ENCODE measurements at regions not wholly inside any gene's neighbourhood (a gene's known extent, or its start where the extent isn't known, plus 50 kb on each side); places are given as distances from the start of the nearest gene placed in this dataset.
"Not testable (repeated sequence)": the region's sequence is repeated elsewhere in the genome, so short reads cannot be mapped to it uniquely, and the experiment has no call there.

DNA sequence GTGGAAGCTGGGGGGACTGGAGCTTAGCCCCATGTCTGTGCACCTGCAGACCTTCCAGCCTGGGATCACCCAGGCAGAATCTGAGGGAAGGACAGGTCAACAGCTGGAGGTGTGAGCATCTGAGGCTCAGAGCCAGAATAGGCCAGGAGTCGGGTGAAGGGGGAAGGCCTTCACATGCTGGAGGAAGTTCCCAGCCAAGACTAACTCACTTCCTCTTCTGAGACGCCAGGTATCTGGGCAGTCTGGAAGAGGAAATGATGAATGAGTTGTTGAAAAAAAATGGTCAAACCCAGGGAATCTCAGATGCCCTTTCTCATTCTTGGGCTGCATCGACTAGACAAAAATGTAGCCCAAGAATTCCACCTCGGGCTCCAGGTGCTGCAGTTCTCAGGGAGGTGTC, 73.6 kb upstream of the TIAM2 start:
- DNase-seq (ENCODE audit: low read depth in 1 of 2, low spot score in 1 of 2) = no peak

DNA sequence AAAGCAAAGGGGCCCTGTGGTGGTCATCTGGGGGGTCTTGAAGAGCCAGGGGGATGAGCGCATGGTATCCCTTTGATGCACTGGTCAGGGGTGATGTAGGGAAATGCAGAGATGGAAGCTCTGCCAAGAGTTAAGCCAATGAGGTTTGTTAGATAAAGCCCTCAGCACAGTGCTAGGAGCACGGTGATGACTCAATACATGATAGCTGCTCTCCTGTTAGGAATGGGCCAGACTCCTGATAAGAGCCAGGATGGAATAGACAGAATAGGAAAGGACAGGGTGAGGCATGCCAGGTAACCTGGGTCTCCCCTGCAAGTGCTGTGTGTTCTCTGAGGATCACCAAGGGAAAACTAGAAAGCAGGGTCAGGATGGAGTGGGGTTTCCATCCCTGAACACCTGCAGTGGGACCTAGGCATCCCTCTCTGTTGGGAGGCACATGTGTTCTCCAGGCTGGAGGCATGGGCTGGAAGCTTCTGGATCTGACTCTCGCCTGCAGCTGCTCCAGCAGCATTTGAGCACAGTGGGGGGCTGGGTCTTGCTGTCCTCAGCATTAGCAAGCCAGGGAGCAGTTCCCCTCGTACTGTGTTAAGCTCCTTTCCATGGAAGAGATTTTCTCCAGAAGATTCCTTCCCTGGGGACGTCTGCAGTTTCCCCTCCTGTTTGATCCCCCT, 71.8 kb upstream of the TIAM2 start:
- no peak for DNase-seq (ENCODE audit: low read depth in 1 of 2, low spot score in 1 of 2)

DNA sequence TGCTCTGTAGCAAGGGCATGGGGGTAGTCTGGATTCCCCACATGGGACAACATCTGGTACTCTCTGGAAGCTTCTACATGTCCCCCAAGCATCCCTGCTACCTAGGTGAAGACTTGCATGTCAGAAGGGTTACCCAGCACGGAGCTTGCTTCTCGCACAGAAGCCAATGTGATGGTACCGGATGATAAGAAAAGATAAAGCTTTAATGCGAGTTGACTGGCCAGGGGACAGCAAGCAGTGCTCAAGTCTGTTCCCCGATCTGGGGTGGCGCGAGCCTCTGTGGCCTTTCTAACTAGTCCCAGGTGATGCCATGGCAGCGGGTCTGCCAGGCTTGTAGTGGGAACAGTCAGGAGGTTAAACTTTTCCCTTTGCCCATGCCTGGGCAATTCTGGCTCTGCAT, 70.0 kb upstream of the TIAM2 start:
- DNase-seq (ENCODE audit: low read depth in 1 of 2, low spot score in 1 of 2) = no peak

DNA sequence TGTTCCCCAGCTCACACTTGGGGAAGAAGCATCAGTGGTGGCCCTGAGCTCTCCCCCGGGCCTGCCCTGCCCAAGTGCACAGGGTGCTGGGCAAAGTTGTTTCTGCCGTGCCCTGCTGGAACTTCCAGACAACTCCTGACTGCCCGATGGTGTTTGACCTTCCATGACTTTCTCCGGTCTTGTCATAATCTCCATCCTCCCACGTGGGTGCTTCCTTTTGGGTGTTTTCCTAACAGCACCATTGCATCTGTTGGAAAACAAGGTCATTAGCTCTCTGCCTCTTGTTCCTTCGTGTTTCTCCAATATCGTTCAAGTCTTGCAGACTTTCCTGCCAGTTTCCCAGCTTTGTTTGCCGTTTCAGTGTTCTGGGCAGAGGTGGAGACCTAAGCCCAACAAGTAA, 68.7 kb upstream of the TIAM2 start:
- no peak for DNase-seq (ENCODE audit: low read depth in 1 of 2, low spot score in 1 of 2)

- peak; percentile 24 to 69 for DNase-seq (ENCODE audit: low read depth in 1 of 2, low spot score in 1 of 2)
Measured at GRCh38 chr6:154928325-154928922, 66.7 kb upstream of the TIAM2 start.

- no peak for DNase-seq (ENCODE audit: low read depth in 1 of 2, low spot score in 1 of 2)
Measured at GRCh38 chr6:154930451-154930851, 64.7 kb upstream of the TIAM2 start.

DNA sequence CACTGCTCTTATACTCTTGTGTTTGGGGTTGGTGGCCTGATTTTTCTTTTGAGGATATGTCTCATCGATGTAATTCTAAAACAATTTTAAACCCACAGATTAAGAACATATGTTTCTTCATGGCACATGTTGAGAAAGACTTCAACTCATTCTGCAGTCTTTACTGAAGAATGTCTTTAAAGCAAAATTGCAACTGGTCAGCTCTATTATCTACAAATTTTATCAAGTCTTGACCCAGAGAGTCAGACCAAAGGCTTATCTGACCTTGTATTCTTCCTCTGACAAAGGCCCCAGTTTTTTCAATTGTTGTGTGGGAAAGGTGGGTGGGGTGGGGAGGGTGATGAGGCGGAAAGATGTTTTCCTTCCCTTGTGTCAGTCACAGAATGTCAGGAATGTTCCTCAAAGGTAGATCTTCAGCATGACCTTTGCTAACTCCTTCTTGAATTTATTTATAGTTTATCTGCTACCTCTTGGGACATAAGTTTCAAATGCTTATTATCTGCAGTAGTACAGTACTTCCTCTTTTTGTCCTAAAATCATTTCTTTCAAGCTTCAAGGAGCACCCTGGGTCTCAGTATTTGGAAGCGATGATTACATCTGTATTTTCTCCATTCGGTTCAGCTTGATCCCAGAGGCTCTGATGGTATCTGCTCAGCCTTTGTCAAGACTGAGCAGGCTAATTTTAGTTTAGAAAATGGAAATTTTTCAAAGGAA, 63.2 kb upstream of the TIAM2 start:
- DNase-seq (ENCODE audit: low read depth in 1 of 2, low spot score in 1 of 2) = no peak

GRCh38 chr6:154932515-154933027, 62.5 kb upstream of the TIAM2 start:
- DNase-seq (ENCODE audit: low read depth in 1 of 2, low spot score in 1 of 2) = no peak

DNA sequence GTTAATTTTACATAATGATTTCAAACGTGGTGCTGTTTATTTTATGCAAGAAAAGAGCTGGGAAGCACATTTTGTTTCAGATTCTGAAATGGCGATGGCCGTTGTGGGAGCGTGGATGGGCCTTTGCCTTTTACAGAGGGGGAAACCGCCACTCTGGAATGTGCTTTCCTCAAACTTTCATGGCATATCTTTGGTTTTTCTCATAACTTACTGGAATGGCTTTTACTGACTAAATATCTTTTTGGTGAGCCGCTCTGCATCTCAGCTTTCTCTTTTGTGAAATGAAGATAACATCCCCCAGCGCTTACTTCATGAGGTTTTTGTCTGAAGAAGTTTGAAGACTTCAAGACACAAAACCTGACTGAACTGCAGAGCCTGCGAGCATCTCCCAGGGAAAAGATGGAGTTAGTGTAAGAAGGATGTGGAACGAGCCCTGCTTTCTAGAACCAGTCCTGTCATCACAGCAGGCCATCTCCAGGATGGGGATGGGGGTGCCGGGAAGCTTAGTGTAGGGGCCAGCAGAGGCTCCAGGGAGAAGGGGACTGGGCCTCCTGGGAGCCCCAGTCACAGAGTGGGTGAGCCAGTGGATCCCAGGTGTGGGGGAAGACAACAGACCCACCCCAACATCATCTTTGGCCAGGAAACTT, 61.8 kb upstream of the TIAM2 start:
- no peak for DNase-seq (ENCODE audit: low read depth in 1 of 2, low spot score in 1 of 2)

DNA sequence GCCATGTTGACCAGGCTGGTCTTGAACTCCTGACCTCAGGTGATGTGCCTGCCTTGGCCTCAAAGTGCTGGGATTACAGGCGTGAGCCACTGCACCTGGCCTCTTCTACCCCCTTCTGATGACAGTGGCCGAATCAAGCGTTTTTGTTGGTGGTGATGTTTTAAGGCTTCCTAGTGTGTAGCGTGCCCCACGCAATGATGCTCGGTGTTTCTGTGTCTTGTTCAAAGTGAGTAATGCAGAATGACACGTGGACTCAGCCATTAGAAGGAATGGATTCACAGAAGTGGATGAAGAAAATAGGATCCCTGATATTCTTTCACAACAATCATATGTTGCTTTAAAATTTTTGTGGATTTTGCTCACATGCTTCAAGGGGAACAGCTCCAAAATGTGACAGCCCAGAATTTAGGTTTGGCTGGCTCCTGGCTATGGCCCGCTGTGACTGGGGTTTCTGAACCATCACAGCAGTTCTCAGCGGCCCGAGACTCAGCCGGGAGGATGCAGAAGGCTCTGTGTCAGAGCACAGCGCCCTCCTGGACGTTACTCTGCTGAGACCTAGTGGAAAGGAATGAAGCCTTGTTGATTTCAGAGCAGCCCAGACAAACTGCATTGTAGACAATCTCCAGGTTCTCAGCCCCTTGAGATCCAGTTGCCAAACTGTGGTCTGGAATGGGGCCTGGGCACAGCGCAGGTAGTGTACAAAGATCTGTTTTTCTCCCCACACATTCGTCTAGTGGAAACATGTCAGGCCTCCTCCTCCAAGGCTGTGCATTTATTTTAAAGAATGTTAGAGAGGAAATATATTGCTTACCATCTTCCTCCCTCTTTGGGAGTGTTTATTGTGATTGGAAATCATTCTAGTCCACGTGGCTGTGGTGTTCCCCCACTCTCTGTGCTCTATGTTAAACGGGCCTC, 57.6 kb upstream of the TIAM2 start:
- DNase-seq (ENCODE audit: low read depth in 1 of 2, low spot score in 1 of 2) = no peak

DNA sequence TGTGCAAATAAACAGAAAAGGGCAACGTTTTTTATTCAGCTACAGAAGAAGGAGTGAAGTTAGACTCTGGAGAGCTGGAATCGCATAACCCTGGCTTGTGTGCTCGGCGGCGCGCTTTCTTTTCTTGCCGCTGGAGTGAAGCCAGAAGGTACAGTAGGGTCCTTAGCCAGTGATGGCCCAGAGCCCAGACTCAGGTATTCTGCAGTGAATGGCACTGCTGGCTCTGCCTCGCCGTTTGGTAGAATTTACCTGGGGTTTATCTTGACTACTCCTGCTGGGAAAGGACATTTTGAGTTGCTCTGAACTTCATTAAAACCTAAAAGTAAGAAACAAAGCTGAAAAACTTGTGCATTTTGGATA, 56.9 kb upstream of the TIAM2 start:
- no peak for DNase-seq (ENCODE audit: low read depth in 1 of 2, low spot score in 1 of 2)

DNA sequence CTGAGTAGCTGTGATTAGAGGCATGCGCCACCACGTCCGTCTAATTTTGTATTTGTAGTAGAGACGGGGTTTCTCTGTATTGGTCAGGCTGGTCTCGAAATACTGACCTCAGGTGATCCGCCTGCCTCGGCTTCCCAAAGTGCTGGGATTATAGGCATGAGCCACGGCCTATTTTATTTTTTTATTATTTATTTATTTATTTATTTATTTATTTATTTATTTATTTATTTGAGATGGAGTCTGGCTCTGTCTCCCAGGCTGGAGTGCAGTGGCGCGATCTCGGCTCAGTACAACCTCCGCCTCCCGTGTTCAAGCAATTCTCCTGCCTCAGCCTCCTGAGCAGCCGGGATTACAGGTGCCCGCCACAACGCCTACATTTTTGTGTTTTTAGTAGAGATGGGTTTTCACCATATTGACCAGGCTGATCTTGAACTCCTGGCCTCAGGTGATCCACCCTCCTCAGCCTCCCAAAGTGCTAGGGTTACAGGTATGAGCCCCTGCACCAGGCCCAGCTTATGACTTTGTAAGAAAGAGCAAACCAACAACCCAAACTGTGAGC, 56.3 kb upstream of the TIAM2 start:
- not testable (repeated sequence) for DNase-seq (ENCODE audit: low read depth in 1 of 2, low spot score in 1 of 2)

GRCh38 chr6:154942770-154943169, 52.3 kb upstream of the TIAM2 start:
- DNase-seq (ENCODE audit: low read depth in 1 of 2, low spot score in 1 of 2) = no peak

DNA sequence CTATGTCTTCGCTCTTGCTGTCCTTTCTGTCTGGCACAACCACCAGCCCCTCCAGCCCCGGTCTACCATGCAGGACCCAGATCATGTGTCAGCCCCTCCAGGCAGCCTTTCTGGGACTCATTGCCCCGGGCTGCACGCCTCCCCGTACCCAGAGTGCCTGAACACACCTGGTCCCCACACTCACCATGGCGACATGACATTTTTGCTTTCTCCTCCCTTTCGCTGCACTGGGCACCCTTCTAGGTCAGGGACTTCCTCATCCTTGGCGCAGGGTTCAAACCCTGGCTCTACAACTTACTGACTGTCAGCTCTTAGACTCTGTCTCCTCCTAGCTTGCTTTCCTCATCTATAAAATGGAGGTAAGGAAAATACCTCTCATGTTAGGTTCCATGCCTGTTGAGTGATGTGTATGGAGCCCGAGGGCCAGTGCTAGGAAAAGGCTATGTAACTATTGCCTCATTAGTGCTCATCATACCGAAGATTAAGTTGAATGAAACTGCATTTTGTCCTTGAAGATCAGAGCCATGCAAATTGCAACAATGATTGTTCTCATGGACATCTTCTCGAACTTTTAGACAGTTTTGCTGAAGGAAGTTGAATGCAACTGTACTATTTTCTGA, 49.7 kb upstream of the TIAM2 start:
- DNase-seq (ENCODE audit: low read depth in 1 of 2, low spot score in 1 of 2) = no peak

Measured in activated CD4-positive, alpha-beta T cell treated with anti-CD3 and anti-CD28 coated beads, Interleukin-2, amount 50 U/mL, for 24 hours (primary cell).